Spleen (tissue), 7 donors: ENCODE measurements at regions not wholly inside any gene's neighbourhood (a gene's known extent, or its start where the extent isn't known, plus 50 kb on each side); places are given as distances from the start of the nearest gene placed in this dataset.

ENCODE experiments used
- POLR2A ChIP-seq, 3 donors: fragments of 450-650 bp; IDR thresholded peaks; one replicate each; pipeline ENCODE4 v1.5.1; 2017; ENCODE audit warnings: antibody characterized with exemption in 3 of 3, mild to moderate bottlenecking in 1 of 3
- TF ChIP-seq, protein P1 (sequence below), 11 experiments: fragments of 200-600 bp in 7 of 11; fragments of 450-650 bp in 4 of 11; sonication (generic) in 4 of 11; IDR thresholded peaks in 8 of 11; conservative IDR thresholded peaks in 3 of 11; 1 replicate in 7 of 11; 2 replicates in 4 of 11; pipeline versions ENCODE4 v1.4.0 to v1.8.0; 2016 to 2021; ENCODE audit warnings: antibody characterized with exemption in 11 of 11, inconsistent platforms in 4 of 11, mild to moderate bottlenecking in 1 of 11
- donor health status: DM: no; HTN: no; CAD: no; lungs with moderate emphysema.
- donor health status: DM: no; HTN: no; CAD: no.
- donor health status: DM: no; HTN: no; CAD: no.

DNA sequence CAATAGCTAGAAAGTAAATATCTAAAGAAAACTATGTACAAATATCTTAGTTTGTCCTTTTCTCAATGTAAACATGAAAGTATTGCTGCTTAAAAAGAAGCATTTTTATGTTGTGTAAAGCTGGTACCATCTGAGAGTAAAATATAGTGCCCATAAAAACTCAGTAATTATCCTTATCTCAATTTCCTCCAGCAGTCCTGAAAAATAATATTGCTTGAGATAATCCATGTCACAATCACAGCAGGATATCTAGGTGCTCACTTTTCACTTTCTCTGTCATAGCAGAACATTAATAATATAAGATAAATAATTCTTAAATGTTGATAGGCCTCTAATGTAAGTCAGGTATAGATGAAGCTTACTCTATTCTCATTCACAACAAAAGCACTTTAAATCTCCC lies 285.5 kb downstream of the ZBBX start:
- TF ChIP-seq, protein P1, sequence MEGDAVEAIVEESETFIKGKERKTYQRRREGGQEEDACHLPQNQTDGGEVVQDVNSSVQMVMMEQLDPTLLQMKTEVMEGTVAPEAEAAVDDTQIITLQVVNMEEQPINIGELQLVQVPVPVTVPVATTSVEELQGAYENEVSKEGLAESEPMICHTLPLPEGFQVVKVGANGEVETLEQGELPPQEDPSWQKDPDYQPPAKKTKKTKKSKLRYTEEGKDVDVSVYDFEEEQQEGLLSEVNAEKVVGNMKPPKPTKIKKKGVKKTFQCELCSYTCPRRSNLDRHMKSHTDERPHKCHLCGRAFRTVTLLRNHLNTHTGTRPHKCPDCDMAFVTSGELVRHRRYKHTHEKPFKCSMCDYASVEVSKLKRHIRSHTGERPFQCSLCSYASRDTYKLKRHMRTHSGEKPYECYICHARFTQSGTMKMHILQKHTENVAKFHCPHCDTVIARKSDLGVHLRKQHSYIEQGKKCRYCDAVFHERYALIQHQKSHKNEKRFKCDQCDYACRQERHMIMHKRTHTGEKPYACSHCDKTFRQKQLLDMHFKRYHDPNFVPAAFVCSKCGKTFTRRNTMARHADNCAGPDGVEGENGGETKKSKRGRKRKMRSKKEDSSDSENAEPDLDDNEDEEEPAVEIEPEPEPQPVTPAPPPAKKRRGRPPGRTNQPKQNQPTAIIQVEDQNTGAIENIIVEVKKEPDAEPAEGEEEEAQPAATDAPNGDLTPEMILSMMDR (IDR thresholded peaks at IDR 0.05 in 8 of 11, conservative IDR thresholded peaks at IDR 0.05 in 3 of 11): no peak
- TF ChIP-seq POLR2A (IDR thresholded peaks at IDR 0.05): no peak
